ENCODE measurements at regions not wholly inside any gene's neighbourhood (a gene's known extent, or its start where the extent isn't known, plus 50 kb on each side); places are given as distances from the start of the nearest gene placed in this dataset.

- Histone ChIP-seq H3K27ac (ENCODE audit: low read depth in 1 of 2, low read length in 2 of 2) (no peak overlapping the region), H3K4me3 (ENCODE audit: low read length) (no peak overlapping the region), H3K27me3 (ENCODE audit: control insufficient read depth in 1 of 2, insufficient read depth in 2 of 2, low read length in 2 of 2) (peaks cover 5 to 8% of the 10 kb centered on the region in 2 experiments), H3K9me3 (ENCODE audit: control insufficient read depth in 1 of 2, insufficient read depth in 1 of 2, low read length in 2 of 2) (peaks cover 0 to 3% of the 10 kb centered on the region in 2 experiments), H3K36me3 (ENCODE audit: insufficient read depth, low read length) (no peaks in the 10 kb centered on the region), H3K4me1 (ENCODE audit: insufficient read depth, low read length) (no peaks in the 10 kb centered on the region)
- Mint-ChIP-seq H3K9me3 (no peaks in the 10 kb centered on the region), H3K4me3 (no peak overlapping the region), H3K36me3 (ENCODE audit: low read depth) (no peaks in the 10 kb centered on the region), H3K27me3 (peaks cover 25% of the 10 kb centered on the region), H3K27ac (no peak overlapping the region), H3K4me1 (ENCODE audit: low read depth) (no peaks in the 10 kb centered on the region)
- ChIA-PET POLR2A (no interaction called here), CTCF (no interaction called here)
- intact Hi-C loops (cut with DNase I, micrococcal nuclease), result no loop called here
- DNase-seq (no peak), ATAC-seq (ENCODE audit: poor library complexity) (no peak)
- TF ChIP-seq CTCF (IDR thresholded peaks at IDR 0.05), result no peak
These were observed 489.1 kb upstream of the SMIM21 start for GRCh38 chr18:75916624-75916982.

GRCh38 chr18:75915941-75916623 lies 488.6 kb upstream of the SMIM21 start:
- Mint-ChIP-seq H3K9me3 (no peaks in the 10 kb centered on the region), H3K27ac (no peak overlapping the region), H3K4me1 (ENCODE audit: low read depth) (no peaks in the 10 kb centered on the region), H3K27me3 (peaks cover 25% of the 10 kb centered on the region), H3K36me3 (ENCODE audit: low read depth) (no peaks in the 10 kb centered on the region), H3K4me3 (no peak overlapping the region)
- Histone ChIP-seq H3K9me3 (ENCODE audit: control insufficient read depth in 1 of 2, insufficient read depth in 1 of 2, low read length in 2 of 2) (peaks cover 0 to 3% of the 10 kb centered on the region in 2 experiments), H3K4me1 (ENCODE audit: insufficient read depth, low read length) (no peaks in the 10 kb centered on the region), H3K27ac (ENCODE audit: low read depth in 1 of 2, low read length in 2 of 2) (no peak overlapping the region), H3K27me3 (ENCODE audit: control insufficient read depth in 1 of 2, insufficient read depth in 2 of 2, low read length in 2 of 2) (peaks cover 5 to 8% of the 10 kb centered on the region in 2 experiments), H3K4me3 (ENCODE audit: low read length) (no peak overlapping the region), H3K36me3 (ENCODE audit: insufficient read depth, low read length) (no peaks in the 10 kb centered on the region)
- intact Hi-C loops (cut with DNase I, micrococcal nuclease), result no loop called here
- POLR2A ChIA-PET, result no interaction called here
- DNase-seq (no peak), ATAC-seq (ENCODE audit: poor library complexity) (no peak)
- TF ChIP-seq CTCF (IDR thresholded peaks at IDR 0.05), result no peak
- CTCF ChIA-PET, result no interaction called here

- no peak overlapping the region for H3K4me3 Mint-ChIP-seq
- Histone ChIP-seq H3K4me3 (ENCODE audit: low read length) (no peak overlapping the region), H3K9me3 (ENCODE audit: control insufficient read depth in 1 of 2, insufficient read depth in 1 of 2, low read length in 2 of 2) (peaks cover 0 to 3% of the 10 kb centered on the region in 2 experiments), H3K36me3 (ENCODE audit: insufficient read depth, low read length) (no peaks in the 10 kb centered on the region), H3K27ac (ENCODE audit: low read depth in 1 of 2, low read length in 2 of 2) (no peak overlapping the region), H3K27me3 (ENCODE audit: control insufficient read depth in 1 of 2, insufficient read depth in 2 of 2, low read length in 2 of 2) (peaks cover 5 to 8% of the 10 kb centered on the region in 2 experiments), H3K4me1 (ENCODE audit: insufficient read depth, low read length) (no peaks in the 10 kb centered on the region)
- no peak for ATAC-seq (ENCODE audit: poor library complexity)
- no peaks in the 10 kb centered on the region for H3K9me3 Mint-ChIP-seq
- no peak for DNase-seq
- no peaks in the 10 kb centered on the region for H3K4me1 Mint-ChIP-seq (ENCODE audit: low read depth)
- H3K36me3 Mint-ChIP-seq (ENCODE audit: low read depth), result no peaks in the 10 kb centered on the region
- peaks cover 19% of the 10 kb centered on the region for H3K27me3 Mint-ChIP-seq
- intact Hi-C loops (cut with DNase I, micrococcal nuclease), result no loop called here
- ChIA-PET CTCF (no interaction called here), POLR2A (no interaction called here)
- no peak overlapping the region for H3K27ac Mint-ChIP-seq
- no peak for TF ChIP-seq CTCF (IDR thresholded peaks at IDR 0.05)
These were observed 485.3 kb upstream of the SMIM21 start for GRCh38 chr18:75912829-75913228.
